A549 (cell line): ENCODE measurements at regions not wholly inside any gene's neighbourhood (a gene's known extent, or its start where the extent isn't known, plus 50 kb on each side); places are given as distances from the start of the nearest gene placed in this dataset.

Source experiments
- ATAC-seq, 2 experiments: fragments of 200-7000 bp in 1 of 2; fragments of >200 bp in 1 of 2; cut with Nextera tagmentation in 1 of 2; cut with Tn5 transposase in 1 of 2; 3 replicates each; pipeline versions ENCODE4 v1.8.0 to v1.9.1; 2018 to 2020; ENCODE audit warnings: mild to moderate bottlenecking in 1 of 2, moderate library complexity in 1 of 2
- CTCF ChIA-PET: fragments of 300-600 bp; sonication (Branson Sonifier 250); formaldehyde crosslinking; extraction: SDS; loops from one replicate; lab custom pipeline; 2021; ENCODE audit warnings: antibody characterized with exemption, inconsistent platforms; lab: Yijun Ruan, JAX
- POLR2A ChIA-PET: fragments of 350-600 bp; formaldehyde crosslinking; extraction: SDS; loops from one replicate; lab custom pipeline; 2021; ENCODE audit warnings: antibody characterized with exemption, inconsistent platforms; lab: Yijun Ruan, JAX
- DNase-seq, 2 experiments: peaks; one replicate each; pipeline versions ENCODE4 v3.0.0 to v3.0.0-alpha.2; 2011 to 2016; ENCODE audit warnings: low read depth in 1 of 2, low spot score in 1 of 2
- FAIRE-seq: peaks from 2 replicates; lab custom pipeline; 2011; peaks lifted over from hg19 to GRCh38; lab: Jason Lieb, UNC
- H3K27ac ChIP-seq, 2 experiments: fragments of >200 bp; sonication (Bioruptor Twin); formaldehyde crosslinking; 3 replicates each; pipeline ENCODE4 v1.5.1; 2016 to 2017
- H3K4me1 ChIP-seq: fragments of >200 bp; sonication (Bioruptor Twin); formaldehyde crosslinking; 3 replicates; pipeline ENCODE4 v1.6.1; 2016
- H3K4me2 ChIP-seq: fragments of >200 bp; sonication (Bioruptor Twin); formaldehyde crosslinking; 3 replicates; pipeline ENCODE4 v1.6.1; 2016
- H3K4me3 ChIP-seq: fragments of >200 bp; sonication (Bioruptor Twin); formaldehyde crosslinking; 3 replicates; pipeline ENCODE4 v1.5.1; 2016
- H3K9me3 ChIP-seq: fragments of >200 bp; sonication (Bioruptor Twin); formaldehyde crosslinking; 3 replicates; pipeline ENCODE4 v1.6.1; 2016
- CHD2 ChIP-seq: fragments of 150-350 bp; IDR thresholded peaks from 2 replicates; pipeline ENCODE4 v1.6.1; 2014; ENCODE audit warnings: low read length; ENCODE audit not compliant: partially characterized antibody
- ELK1 ChIP-seq: fragments of 150-350 bp; IDR thresholded peaks from 2 replicates; pipeline ENCODE4 v1.6.1; 2014; ENCODE audit warnings: low read depth, mild to moderate bottlenecking, low read length
- FOSL2 ChIP-seq, 2 experiments: fragments of 450-650 bp in 1 of 2; fragments of >200 bp in 1 of 2; sonication (Bioruptor Twin) in 1 of 2; formaldehyde crosslinking; IDR thresholded peaks; 2 replicates each; pipeline versions ENCODE4 v1.5.0 to v1.6.1; 2016 to 2020; ENCODE audit warnings: mild to moderate bottlenecking in 1 of 2, moderate library complexity in 1 of 2
- HOXB13 ChIP-seq: fragments of 250-450 bp; sonication (Bioruptor Pico); IDR thresholded peaks from 2 replicates; pipeline ENCODE4 v1.5.0; 2020; ENCODE audit warnings: low read depth, mild to moderate bottlenecking, moderate library complexity
- JUNB ChIP-seq: fragments of >200 bp; sonication (Bioruptor Twin); formaldehyde crosslinking; IDR thresholded peaks from 2 replicates; pipeline ENCODE4 v1.6.1; 2016
- MAZ ChIP-seq: fragments of 150-350 bp; IDR thresholded peaks from 2 replicates; pipeline ENCODE4 v1.6.1; 2014; ENCODE audit warnings: antibody characterized with exemption, low read depth, low read length, borderline replicate concordance
- NFE2L2 ChIP-seq: fragments of 150-350 bp; conservative IDR thresholded peaks from 2 replicates; pipeline ENCODE4 v1.6.1; 2014; ENCODE audit warnings: low read length
- NR3C1 ChIP-seq: fragments of >200 bp; sonication (Bioruptor Twin); formaldehyde crosslinking; IDR thresholded peaks from 3 replicates; pipeline ENCODE4 v1.6.1; 2017
- POLR2A ChIP-seq: IDR thresholded peaks from 2 replicates; pipeline ENCODE4 v1.6.1; 2012; ENCODE audit warnings: mild to moderate bottlenecking, low read length
- RARB ChIP-seq: fragments of 250-450 bp; sonication (Bioruptor Pico); IDR thresholded peaks from 2 replicates; pipeline ENCODE4 v1.8.0; 2021; ENCODE audit warnings: mild to moderate bottlenecking, moderate library complexity
- SREBF2 ChIP-seq: fragments of 450-650 bp; IDR thresholded peaks from 2 replicates; pipeline ENCODE4 v1.6.1; 2014; ENCODE audit warnings: mild to moderate bottlenecking, moderate library complexity
- ZFP36 ChIP-seq: fragments of 450-650 bp; IDR thresholded peaks from 2 replicates; pipeline ENCODE4 v1.6.1; 2014; ENCODE audit warnings: borderline replicate concordance; ENCODE audit not compliant: partially characterized antibody
- ZSCAN20 ChIP-seq: fragments of 250-450 bp; sonication (Bioruptor Pico); IDR thresholded peaks from 2 replicates; pipeline ENCODE4 v1.8.0; 2022; ENCODE audit warnings: mild to moderate bottlenecking, moderate library complexity
- WGBS: methylation state at CpG from one replicate; pipeline ENCODE4 v1.1.6; 2017; ENCODE audit errors: missing lambda C conversion rate; 5-methylcytosine and 5-hydroxymethylcytosine counted together
- TF ChIP-seq, protein P1 (sequence below): fragments of 200-600 bp; sonication (generic); IDR thresholded peaks from 2 replicates; pipeline ENCODE4 v1.6.1; 2016; ENCODE audit warnings: antibody characterized with exemption, mild to moderate bottlenecking, moderate library complexity
- TF ChIP-seq, protein P2 (sequence below): fragments of 450-650 bp; IDR thresholded peaks from 2 replicates; pipeline ENCODE4 v1.6.1; 2014; ENCODE audit warnings: antibody characterized with exemption

DNA sequence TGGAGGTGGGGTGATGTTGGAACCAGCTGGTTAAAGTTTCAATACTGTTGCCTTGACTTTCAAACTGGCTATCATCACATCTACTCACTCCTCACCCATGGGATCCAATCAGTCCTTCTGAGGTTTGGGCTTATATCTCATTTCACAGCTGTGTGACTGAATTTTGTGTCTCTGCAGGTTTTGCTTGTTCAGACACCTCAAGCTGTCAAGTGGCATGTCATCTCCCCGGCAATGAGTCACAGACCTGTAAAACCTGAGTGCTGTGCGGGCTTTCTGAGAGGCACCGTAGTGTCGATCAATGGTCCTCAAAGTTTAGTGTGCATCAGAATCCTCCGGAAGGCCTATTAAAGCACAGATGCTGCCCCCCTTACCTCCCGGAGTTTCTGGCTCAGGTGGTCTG lies 86.4 kb upstream of the RORA start:
- ATAC-seq = no peak

DNA sequence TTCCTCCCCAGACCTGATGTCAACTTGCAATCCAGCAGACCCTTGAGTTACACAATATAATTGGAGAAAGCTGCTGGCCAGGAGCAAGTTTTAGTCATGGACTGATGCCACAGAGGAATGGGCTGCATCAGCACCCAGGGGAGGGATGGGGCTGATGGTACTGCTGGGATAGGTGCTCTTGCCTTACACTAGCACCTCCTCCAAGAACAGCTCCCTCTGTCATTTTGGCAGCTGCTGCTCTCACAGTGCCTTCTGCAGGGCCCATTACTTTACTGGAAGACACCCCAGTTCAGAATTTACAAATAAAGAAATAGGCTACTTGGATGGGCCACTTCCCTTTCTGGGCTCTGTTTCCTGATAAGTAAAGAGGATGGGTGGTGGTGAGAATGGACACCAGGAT lies 85.3 kb upstream of the RORA start:
- ChIA-PET CTCF (interaction anchor here (1.7 kb wide), 1 partner anchor 9 kb away, joined by 5 read pairs; no protein-coding TSS in a partner anchor), POLR2A (no interaction called here)
- no peak for DNase-seq
- TF ChIP-seq ELK1 (no peak), NR3C1 (no peak), JUNB (no peak), POLR2A (no peak), CHD2 (no peak), RARB (CRISPR knock-in tag) (no peak), FOSL2 (IDR thresholded peaks at IDR 0.05) (no peak), FOSL2 (CRISPR knock-in tag; IDR thresholded peaks at IDR 0.05) (no peak)
- TF ChIP-seq, protein P1, sequence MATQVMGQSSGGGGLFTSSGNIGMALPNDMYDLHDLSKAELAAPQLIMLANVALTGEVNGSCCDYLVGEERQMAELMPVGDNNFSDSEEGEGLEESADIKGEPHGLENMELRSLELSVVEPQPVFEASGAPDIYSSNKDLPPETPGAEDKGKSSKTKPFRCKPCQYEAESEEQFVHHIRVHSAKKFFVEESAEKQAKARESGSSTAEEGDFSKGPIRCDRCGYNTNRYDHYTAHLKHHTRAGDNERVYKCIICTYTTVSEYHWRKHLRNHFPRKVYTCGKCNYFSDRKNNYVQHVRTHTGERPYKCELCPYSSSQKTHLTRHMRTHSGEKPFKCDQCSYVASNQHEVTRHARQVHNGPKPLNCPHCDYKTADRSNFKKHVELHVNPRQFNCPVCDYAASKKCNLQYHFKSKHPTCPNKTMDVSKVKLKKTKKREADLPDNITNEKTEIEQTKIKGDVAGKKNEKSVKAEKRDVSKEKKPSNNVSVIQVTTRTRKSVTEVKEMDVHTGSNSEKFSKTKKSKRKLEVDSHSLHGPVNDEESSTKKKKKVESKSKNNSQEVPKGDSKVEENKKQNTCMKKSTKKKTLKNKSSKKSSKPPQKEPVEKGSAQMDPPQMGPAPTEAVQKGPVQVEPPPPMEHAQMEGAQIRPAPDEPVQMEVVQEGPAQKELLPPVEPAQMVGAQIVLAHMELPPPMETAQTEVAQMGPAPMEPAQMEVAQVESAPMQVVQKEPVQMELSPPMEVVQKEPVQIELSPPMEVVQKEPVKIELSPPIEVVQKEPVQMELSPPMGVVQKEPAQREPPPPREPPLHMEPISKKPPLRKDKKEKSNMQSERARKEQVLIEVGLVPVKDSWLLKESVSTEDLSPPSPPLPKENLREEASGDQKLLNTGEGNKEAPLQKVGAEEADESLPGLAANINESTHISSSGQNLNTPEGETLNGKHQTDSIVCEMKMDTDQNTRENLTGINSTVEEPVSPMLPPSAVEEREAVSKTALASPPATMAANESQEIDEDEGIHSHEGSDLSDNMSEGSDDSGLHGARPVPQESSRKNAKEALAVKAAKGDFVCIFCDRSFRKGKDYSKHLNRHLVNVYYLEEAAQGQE = no peak
- no peak for ATAC-seq
- Histone ChIP-seq H3K4me2 (no peak overlapping the region), H3K4me1 (no peaks in the 10 kb centered on the region), H3K9me3 (no peaks in the 10 kb centered on the region), H3K27ac (no peak overlapping the region), H3K4me3 (no peak overlapping the region)
- no peak for FAIRE-seq

More for the DNA sequence above, 86.4 kb upstream of the RORA start:
- H3K9me3 ChIP-seq = no peaks in the 10 kb centered on the region
- no peaks in the 10 kb centered on the region for H3K4me1 ChIP-seq
- WGBS = 13% methylated on average over 6 of the region's 6 CpGs
- H3K4me2 ChIP-seq = no peak overlapping the region
- POLR2A ChIA-PET = no interaction called here
- DNase-seq = no peak
- CTCF ChIA-PET = interaction anchor here (1.7 kb wide), 1 partner anchor 10 kb away, joined by 5 read pairs; no protein-coding TSS in a partner anchor
- FAIRE-seq = no peak
- H3K4me3 ChIP-seq = no peak overlapping the region
- no peak overlapping the region for H3K27ac ChIP-seq
- TF ChIP-seq ZFP36 (no peak), HOXB13 (CRISPR knock-in tag) (no peak), SREBF2 (no peak), NFE2L2 (no peak), MAZ (no peak), ZSCAN20 (CRISPR knock-in tag) (no peak)
- TF ChIP-seq, protein P1 = no peak
- TF ChIP-seq, protein P2, sequence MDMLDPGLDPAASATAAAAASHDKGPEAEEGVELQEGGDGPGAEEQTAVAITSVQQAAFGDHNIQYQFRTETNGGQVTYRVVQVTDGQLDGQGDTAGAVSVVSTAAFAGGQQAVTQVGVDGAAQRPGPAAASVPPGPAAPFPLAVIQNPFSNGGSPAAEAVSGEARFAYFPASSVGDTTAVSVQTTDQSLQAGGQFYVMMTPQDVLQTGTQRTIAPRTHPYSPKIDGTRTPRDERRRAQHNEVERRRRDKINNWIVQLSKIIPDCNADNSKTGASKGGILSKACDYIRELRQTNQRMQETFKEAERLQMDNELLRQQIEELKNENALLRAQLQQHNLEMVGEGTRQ = no peak
- TF ChIP-seq, all 56 proteins: peak for 0
